ENCODE measurements at regions not wholly inside any gene's neighbourhood (a gene's known extent, or its start where the extent isn't known, plus 50 kb on each side); places are given as distances from the start of the nearest gene placed in this dataset.

GRCh38 chr13:110073982-110074381 lies 233.0 kb downstream of the COL4A1 start:
- Histone ChIP-seq H3K4me3 (no peak overlapping the region), H3K9me3 (no peaks in the 10 kb centered on the region), H3K36me3 (no peaks in the 10 kb centered on the region), H3K27ac (no peak overlapping the region), H3K27me3 (no peaks in the 10 kb centered on the region), H3K4me1 (no peaks in the 10 kb centered on the region)
- intact Hi-C loops (cut with DNase I; ENCODE audit: low total_unique reads) = no loop called here
- TF ChIP-seq CTCF (IDR thresholded peaks at IDR 0.05) (no peak), POLR2A (IDR thresholded peaks at IDR 0.05) (no peak), POLR2AphosphoS5 (IDR thresholded peaks at IDR 0.05) (no peak), EP300 (IDR thresholded peaks at IDR 0.05) (no peak)
- WGBS, 5 donors = 65 to 77% (median 70%) methylated on average over 6 of the region's 6 CpGs
- no peak for DNase-seq

- no peaks in the 10 kb centered on the region for H3K9me3 ChIP-seq
- no peak for DNase-seq
- intact Hi-C loops (cut with DNase I; ENCODE audit: low total_unique reads) = no loop called here
- H3K27ac ChIP-seq = no peak overlapping the region
- H3K4me3 ChIP-seq = no peak overlapping the region
- TF ChIP-seq EP300 (IDR thresholded peaks at IDR 0.05) = no peak
- TF ChIP-seq POLR2AphosphoS5 (IDR thresholded peaks at IDR 0.05) = no peak
- no peak for TF ChIP-seq POLR2A (IDR thresholded peaks at IDR 0.05)
- TF ChIP-seq CTCF (IDR thresholded peaks at IDR 0.05) = no peak
- no peaks in the 10 kb centered on the region for H3K27me3 ChIP-seq
- H3K4me1 ChIP-seq = no peaks in the 10 kb centered on the region
- WGBS, 5 donors = 67 to 79% (median 73%) methylated on average over 9 of the region's 9 CpGs
- no peaks in the 10 kb centered on the region for H3K36me3 ChIP-seq
Measured at GRCh38 chr13:110070511-110071120, 236.3 kb downstream of the COL4A1 start.

- intact Hi-C loops (cut with DNase I; ENCODE audit: low total_unique reads) = no loop called here
- WGBS, 5 donors = 33 to 47% (median 43%) methylated on average over 4 of the region's 4 CpGs
Measured at GRCh38 chr13:110070046-110070445, 236.9 kb downstream of the COL4A1 start.

GRCh38 chr13:110068176-110068473 lies 238.8 kb downstream of the COL4A1 start:
- Histone ChIP-seq H3K27ac (no peak overlapping the region), H3K27me3 (no peaks in the 10 kb centered on the region), H3K4me3 (no peak overlapping the region), H3K4me1 (no peaks in the 10 kb centered on the region), H3K36me3 (no peaks in the 10 kb centered on the region), H3K9me3 (no peaks in the 10 kb centered on the region)
- no peak for DNase-seq
- TF ChIP-seq EP300 (IDR thresholded peaks at IDR 0.05) (no peak), CTCF (IDR thresholded peaks at IDR 0.05) (no peak), POLR2A (IDR thresholded peaks at IDR 0.05) (no peak), POLR2AphosphoS5 (IDR thresholded peaks at IDR 0.05) (no peak)
- WGBS, 5 donors = 92 to 98% (median 97%) methylated on average over 3 of the region's 3 CpGs
- intact Hi-C loops (cut with DNase I; ENCODE audit: low total_unique reads) = no loop called here

More at GRCh38 chr13:110070046-110070445, 236.9 kb downstream of the COL4A1 start:
- no peaks in the 10 kb centered on the region for H3K4me1 ChIP-seq
- no peak overlapping the region for H3K27ac ChIP-seq
- H3K27me3 ChIP-seq = no peaks in the 10 kb centered on the region
- H3K4me3 ChIP-seq = no peak overlapping the region
- H3K9me3 ChIP-seq = no peaks in the 10 kb centered on the region
- TF ChIP-seq EP300 (IDR thresholded peaks at IDR 0.05) (no peak), POLR2A (IDR thresholded peaks at IDR 0.05) (no peak), POLR2AphosphoS5 (IDR thresholded peaks at IDR 0.05) (no peak), CTCF (IDR thresholded peaks at IDR 0.05) (no peak)
- no peaks in the 10 kb centered on the region for H3K36me3 ChIP-seq
- no peak for DNase-seq
